GM10266 (cell line): ENCODE measurements at regions not wholly inside any gene's neighbourhood (a gene's known extent, or its start where the extent isn't known, plus 50 kb on each side); places are given as distances from the start of the nearest gene placed in this dataset.

ENCODE experiments used
- DNase-seq: peaks from one replicate; pipeline ENCODE4 v3.0.0; 2012; ENCODE audit errors: extremely low spot score
- CTCF ChIP-seq: IDR thresholded peaks from 2 replicates; pipeline ENCODE4 v1.5.1; 2012; ENCODE audit warnings: mild to moderate bottlenecking, low read depth; ENCODE audit not compliant: control insufficient read depth, insufficient read depth; ENCODE audit errors: missing control alignments

DNA sequence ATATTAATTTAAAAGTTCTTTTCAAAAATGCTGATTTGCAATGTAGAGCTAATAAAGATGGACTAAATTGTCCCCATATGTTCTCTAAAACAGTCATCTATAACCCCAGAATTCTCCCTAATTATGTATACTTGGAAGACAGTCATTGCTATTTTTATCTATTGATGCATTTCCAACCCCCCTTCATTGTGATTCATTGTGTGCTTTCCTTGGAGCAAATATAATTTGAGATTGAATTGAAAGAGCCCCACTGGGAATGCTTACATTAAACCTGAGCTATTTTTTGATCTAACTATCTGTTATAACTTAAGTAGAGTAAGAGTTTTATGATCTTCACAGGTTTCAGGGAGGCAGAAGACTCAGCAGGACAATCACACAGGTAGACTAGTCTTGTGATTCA is 73.7 kb upstream of the PTCHD4 start:
- no peak for TF ChIP-seq CTCF
- no peak for DNase-seq

GRCh38 chr6:48183811-48184605 is 73.0 kb upstream of the PTCHD4 start:
- no peak for TF ChIP-seq CTCF
- DNase-seq: no peak

- TF ChIP-seq CTCF: no peak
- DNase-seq: no peak
These were observed 72.2 kb upstream of the PTCHD4 start for GRCh38 chr6:48183178-48183577.

GRCh38 chr6:48178700-48179099 is 67.7 kb upstream of the PTCHD4 start:
- TF ChIP-seq CTCF: no peak
- no peak for DNase-seq

DNA sequence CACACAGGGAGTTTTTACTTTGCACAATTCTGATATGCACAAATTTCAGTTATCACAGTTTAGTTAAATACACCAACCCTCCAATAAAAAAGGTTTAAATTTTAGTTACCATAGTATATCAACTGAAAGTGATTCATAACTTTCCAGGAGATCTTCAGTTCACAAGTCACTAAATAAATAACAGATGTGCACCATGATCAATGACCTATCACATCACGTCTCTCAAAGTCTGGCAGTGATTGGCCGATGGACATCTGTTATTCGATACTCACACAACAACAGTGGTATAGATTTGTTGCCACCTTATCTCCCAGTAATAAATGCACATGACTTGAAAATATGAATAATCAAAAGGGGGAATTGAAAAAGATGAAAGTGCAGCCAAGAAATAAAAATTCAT is 66.8 kb upstream of the PTCHD4 start:
- TF ChIP-seq CTCF: no peak
- no peak for DNase-seq

GRCh38 chr6:48176645-48177308 is 65.8 kb upstream of the PTCHD4 start:
- no peak for TF ChIP-seq CTCF
- no peak for DNase-seq

DNA sequence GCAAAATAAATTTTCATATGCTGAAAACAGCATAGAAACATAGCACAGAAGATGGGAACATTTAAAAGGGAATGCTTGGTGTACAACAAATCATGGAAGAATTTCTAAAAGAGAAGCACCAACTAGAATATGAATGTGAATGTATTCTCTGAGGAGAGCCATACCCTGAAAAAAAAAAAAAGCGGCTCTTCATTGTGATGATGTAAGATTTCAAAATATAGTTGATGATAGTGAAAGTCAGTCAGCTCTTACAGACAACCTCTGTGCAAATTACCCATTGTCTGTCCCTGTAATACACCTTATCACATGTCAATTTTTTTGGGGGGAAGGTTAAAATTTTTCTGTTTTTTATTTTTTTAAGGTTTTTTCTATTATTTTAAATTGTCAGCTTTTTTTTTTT is 58.6 kb upstream of the PTCHD4 start:
- no peak for TF ChIP-seq CTCF
- no peak for DNase-seq
